ENCODE measurements at regions not wholly inside any gene's neighbourhood (a gene's known extent, or its start where the extent isn't known, plus 50 kb on each side); places are given as distances from the start of the nearest gene placed in this dataset.

DNA sequence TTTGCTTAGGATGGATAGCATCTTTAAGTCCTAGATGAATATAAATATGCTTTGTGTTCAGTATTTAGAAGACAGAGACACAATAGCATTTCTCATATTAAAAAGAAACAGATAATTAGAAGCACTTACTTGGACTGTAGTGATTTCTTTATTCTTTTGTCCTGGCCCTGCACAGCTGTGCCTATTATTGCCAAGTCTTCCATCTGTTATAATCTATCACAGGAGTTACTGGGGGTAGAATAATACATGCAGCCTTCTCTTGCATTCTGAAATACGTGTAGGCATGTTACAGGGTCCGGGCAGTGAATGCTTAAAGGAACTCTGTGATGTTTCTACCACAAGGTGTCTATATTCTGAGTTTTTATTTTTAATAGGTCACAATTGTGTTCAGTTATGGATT lies 461.5 kb upstream of the COBL start:
- TF ChIP-seq CTCF (IDR thresholded peaks at IDR 0.05; ENCODE audit: insufficient read depth, low read depth, low read length): no peak
- no peak for DNase-seq (ENCODE audit: low read depth)
- no peak overlapping the region for H3K4me3 ChIP-seq (ENCODE audit: low read depth, low read length)

DNA sequence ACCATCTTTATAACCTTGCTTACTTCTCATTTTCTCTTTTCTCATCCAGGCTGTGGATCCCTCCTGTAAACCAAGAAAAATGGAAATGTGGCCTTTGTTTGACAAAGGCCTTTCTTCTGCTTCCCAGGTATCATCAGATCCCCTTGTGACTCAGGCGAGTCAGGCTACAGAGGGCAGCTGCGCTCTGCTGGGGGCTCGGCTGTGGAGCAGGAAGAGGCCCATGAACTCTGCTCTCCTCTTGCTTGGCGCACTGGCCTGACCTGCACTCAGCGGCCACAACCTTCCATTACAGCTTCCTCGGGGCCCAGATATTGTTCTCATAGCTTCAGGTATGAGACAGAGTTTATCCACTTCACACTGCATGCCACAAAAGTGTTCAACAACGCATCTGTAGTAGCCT lies 457.6 kb upstream of the COBL start:
- no peak for DNase-seq (ENCODE audit: low read depth)
- TF ChIP-seq CTCF (IDR thresholded peaks at IDR 0.05; ENCODE audit: insufficient read depth, low read depth, low read length): no peak
- no peak overlapping the region for H3K4me3 ChIP-seq (ENCODE audit: low read depth, low read length)

DNA sequence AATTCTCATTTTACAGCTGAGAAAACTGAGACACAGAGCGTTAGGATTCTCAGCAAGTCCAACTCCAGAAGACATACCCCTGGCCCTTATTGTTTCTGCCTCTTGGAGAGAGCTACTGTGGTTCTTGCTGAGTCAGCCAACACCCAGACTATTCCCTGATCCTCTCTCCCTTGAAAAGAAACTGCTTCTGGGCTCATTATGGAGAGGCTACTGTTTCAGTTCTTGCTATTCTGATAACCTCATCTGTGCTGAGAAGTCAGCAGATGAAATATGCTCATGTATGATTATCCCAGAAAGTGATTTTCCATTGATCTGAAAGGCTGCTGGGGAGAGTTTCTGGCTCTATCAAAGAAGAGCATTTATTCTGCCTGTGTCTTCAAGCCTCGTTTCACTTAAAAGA lies 455.6 kb upstream of the COBL start:
- TF ChIP-seq CTCF (IDR thresholded peaks at IDR 0.05; ENCODE audit: insufficient read depth, low read depth, low read length): no peak
- DNase-seq (ENCODE audit: low read depth): no peak
- H3K4me3 ChIP-seq (ENCODE audit: low read depth, low read length): no peak overlapping the region

DNA sequence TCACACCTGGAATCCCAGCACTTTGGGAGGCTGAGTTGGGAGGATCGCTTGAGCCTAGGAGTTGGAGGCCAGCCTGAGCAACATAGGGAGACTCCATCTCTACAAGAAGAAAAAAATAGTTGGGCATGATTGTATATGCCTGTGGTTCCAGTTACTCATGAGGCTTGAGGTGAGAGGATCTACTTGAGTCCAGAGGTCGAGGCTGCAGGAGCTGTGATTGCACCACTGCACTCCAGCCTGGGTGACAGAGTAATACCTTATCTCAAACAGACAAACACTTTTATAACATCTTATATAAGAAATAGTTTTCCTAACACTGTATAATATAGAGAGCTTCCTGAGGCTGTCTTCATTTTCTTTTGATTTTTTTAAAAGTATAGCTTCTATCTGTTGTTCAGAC lies 448.4 kb upstream of the COBL start:
- no peak overlapping the region for H3K4me3 ChIP-seq (ENCODE audit: low read depth, low read length)
- no peak for TF ChIP-seq CTCF (IDR thresholded peaks at IDR 0.05; ENCODE audit: insufficient read depth, low read depth, low read length)
- no peak for DNase-seq (ENCODE audit: low read depth)

DNA sequence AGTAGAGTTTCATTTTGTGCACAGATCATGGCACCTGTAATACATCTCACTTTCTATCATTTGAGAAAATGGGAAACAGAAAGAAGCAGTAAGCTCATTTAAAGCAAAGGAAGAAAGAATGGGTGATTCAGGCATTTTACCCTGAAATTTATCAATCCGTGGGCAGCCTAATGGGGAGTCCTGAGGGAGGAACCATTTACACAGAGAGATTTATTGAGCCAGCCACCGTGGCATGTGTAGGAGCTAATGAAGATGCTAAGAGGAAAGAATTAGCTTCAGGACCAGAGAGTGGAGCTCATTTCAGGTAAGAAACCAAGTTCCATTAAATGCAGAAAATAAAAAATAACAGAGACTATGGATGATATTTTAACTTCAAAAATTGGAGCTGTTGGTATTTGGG lies 443.4 kb upstream of the COBL start:
- no peak for DNase-seq (ENCODE audit: low read depth)
- TF ChIP-seq CTCF (IDR thresholded peaks at IDR 0.05; ENCODE audit: insufficient read depth, low read depth, low read length): no peak
- H3K4me3 ChIP-seq (ENCODE audit: low read depth, low read length): no peak overlapping the region

GRCh38 chr7:51757960-51758359 lies 441.4 kb upstream of the COBL start:
- no peak overlapping the region for H3K4me3 ChIP-seq (ENCODE audit: low read depth, low read length)
- no peak for DNase-seq (ENCODE audit: low read depth)
- TF ChIP-seq CTCF (IDR thresholded peaks at IDR 0.05; ENCODE audit: insufficient read depth, low read depth, low read length): no peak

GRCh38 chr7:51732951-51733350 lies 416.3 kb upstream of the COBL start:
- no peak for TF ChIP-seq CTCF (IDR thresholded peaks at IDR 0.05; ENCODE audit: insufficient read depth, low read depth, low read length)
- H3K4me3 ChIP-seq (ENCODE audit: low read depth, low read length): no peak overlapping the region
- no peak for DNase-seq (ENCODE audit: low read depth)

Data from fibroblast of villous mesenchyme (primary cell).